ENCODE measurements at regions not wholly inside any gene's neighbourhood (a gene's known extent, or its start where the extent isn't known, plus 50 kb on each side); places are given as distances from the start of the nearest gene placed in this dataset.

DNA sequence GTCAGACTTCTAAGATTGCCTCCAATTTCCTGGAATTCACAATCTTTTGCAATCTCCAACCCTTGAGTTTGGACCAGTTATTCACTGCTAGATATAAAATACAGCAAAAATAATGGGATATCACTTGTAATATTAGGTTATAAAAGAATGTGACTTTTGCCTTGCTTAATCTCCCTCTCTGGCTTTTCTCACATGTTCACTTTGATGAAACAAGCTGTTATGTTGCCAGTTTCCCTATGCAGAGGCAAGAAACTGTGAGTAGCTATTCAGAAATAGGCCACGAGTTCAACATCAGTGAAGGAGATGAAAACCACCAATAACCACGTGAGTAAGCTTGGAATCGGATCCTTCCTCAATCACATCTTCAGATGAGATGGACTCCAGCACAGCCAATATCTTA is 842.7 kb downstream of the RNF144A start:
- TF ChIP-seq, protein P1, sequence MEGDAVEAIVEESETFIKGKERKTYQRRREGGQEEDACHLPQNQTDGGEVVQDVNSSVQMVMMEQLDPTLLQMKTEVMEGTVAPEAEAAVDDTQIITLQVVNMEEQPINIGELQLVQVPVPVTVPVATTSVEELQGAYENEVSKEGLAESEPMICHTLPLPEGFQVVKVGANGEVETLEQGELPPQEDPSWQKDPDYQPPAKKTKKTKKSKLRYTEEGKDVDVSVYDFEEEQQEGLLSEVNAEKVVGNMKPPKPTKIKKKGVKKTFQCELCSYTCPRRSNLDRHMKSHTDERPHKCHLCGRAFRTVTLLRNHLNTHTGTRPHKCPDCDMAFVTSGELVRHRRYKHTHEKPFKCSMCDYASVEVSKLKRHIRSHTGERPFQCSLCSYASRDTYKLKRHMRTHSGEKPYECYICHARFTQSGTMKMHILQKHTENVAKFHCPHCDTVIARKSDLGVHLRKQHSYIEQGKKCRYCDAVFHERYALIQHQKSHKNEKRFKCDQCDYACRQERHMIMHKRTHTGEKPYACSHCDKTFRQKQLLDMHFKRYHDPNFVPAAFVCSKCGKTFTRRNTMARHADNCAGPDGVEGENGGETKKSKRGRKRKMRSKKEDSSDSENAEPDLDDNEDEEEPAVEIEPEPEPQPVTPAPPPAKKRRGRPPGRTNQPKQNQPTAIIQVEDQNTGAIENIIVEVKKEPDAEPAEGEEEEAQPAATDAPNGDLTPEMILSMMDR (IDR thresholded peaks at IDR 0.05): no peak
- no peak for TF ChIP-seq POLR2A (IDR thresholded peaks at IDR 0.05)

All from adrenal gland (tissue), 5 donors.